H1 (cell line): ENCODE measurements at regions not wholly inside any gene's neighbourhood (a gene's known extent, or its start where the extent isn't known, plus 50 kb on each side); places are given as distances from the start of the nearest gene placed in this dataset.

Experiments
- RFX5 ChIP-seq: IDR thresholded peaks from 2 replicates; pipeline ENCODE4 v1.6.1; 2011; ENCODE audit warnings: low read depth, low read length, improper control_type of control experiment, borderline replicate concordance
- YY1 ChIP-seq: IDR thresholded peaks from 2 replicates; pipeline ENCODE4 v1.6.1; 2011; ENCODE audit warnings: low read depth, mild to moderate bottlenecking, low read length
- TF ChIP-seq, protein P1 (sequence below), 3 experiments: IDR thresholded peaks; 1 replicate in 2 of 3; 2 replicates in 1 of 3; pipeline versions ENCODE4 v1.5.1 to v1.6.1; 2011; ENCODE audit warnings: low read length in 3 of 3, mild to moderate bottlenecking in 3 of 3, inconsistent platforms in 2 of 3, low read depth in 1 of 3, moderate library complexity in 1 of 3; ENCODE audit not compliant: insufficient read depth in 1 of 3; ENCODE audit errors: control extremely low read depth in 1 of 3

DNA sequence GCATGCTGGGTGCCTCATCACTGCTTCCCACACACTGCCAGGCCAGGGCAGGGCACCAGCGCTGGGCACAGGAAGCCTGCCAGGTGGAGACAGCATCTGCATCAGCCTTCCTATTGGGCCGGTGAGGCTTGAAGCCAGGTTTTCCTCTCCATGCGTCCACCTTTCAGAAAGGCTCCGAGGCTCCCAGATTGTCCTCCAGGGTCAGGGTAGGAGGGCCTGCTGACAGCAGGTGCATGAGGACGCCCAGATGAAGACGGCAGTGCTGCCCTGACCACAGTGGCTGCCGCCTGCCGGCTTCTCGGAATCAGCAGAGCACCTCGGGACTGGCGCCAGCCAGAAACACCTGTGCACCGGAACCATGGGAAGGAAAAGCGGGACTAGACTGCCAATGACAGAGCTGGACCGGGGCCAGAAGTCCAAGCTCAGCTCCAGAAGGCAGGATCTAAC, 170.5 kb upstream of the CST7 start:
- TF ChIP-seq YY1 (no peak), RFX5 (no peak)
- TF ChIP-seq, protein P1, sequence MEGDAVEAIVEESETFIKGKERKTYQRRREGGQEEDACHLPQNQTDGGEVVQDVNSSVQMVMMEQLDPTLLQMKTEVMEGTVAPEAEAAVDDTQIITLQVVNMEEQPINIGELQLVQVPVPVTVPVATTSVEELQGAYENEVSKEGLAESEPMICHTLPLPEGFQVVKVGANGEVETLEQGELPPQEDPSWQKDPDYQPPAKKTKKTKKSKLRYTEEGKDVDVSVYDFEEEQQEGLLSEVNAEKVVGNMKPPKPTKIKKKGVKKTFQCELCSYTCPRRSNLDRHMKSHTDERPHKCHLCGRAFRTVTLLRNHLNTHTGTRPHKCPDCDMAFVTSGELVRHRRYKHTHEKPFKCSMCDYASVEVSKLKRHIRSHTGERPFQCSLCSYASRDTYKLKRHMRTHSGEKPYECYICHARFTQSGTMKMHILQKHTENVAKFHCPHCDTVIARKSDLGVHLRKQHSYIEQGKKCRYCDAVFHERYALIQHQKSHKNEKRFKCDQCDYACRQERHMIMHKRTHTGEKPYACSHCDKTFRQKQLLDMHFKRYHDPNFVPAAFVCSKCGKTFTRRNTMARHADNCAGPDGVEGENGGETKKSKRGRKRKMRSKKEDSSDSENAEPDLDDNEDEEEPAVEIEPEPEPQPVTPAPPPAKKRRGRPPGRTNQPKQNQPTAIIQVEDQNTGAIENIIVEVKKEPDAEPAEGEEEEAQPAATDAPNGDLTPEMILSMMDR (IDR thresholded peaks at IDR 0.05; ENCODE audit: control extremely low read depth in 1 of 3, insufficient read depth in 1 of 3, low read depth in 1 of 3, low read length in 3 of 3), result no peak
